HepG2 (cell line): ENCODE measurements at regions not wholly inside any gene's neighbourhood (a gene's known extent, or its start where the extent isn't known, plus 50 kb on each side); places are given as distances from the start of the nearest gene placed in this dataset.

Source experiments
- CEBPG ChIP-seq: IDR thresholded peaks from 2 replicates; pipeline ENCODE4 v1.6.1; 2016
- EZH2 ChIP-seq: conservative IDR thresholded peaks from 2 replicates; pipeline ENCODE4 v1.6.1; 2012; ENCODE audit warnings: mild to moderate bottlenecking, low read depth, low read length, moderate library complexity
- JUND ChIP-seq: sonication (generic); formaldehyde crosslinking; IDR thresholded peaks from 2 replicates; pipeline ENCODE4 v1.8.0; 2022; ENCODE audit warnings: mild to moderate bottlenecking, missing genetic modification reagents
- MAFK ChIP-seq, 2 experiments: IDR thresholded peaks in 1 of 2; conservative IDR thresholded peaks in 1 of 2; 2 replicates each; pipeline ENCODE4 v1.6.1; 2011; ENCODE audit warnings: improper control_type of control experiment in 2 of 2, low read length in 2 of 2
- MAZ ChIP-seq, 2 experiments: sonication (generic) in 1 of 2; formaldehyde crosslinking in 1 of 2; IDR thresholded peaks; 2 replicates each; pipeline versions ENCODE4 v1.5.0 to v1.6.1; 2012 to 2020; ENCODE audit warnings: low read depth in 2 of 2, mild to moderate bottlenecking in 2 of 2, borderline replicate concordance in 1 of 2, improper control_type of control experiment in 1 of 2, low read length in 1 of 2, missing genetic modification reagents in 1 of 2, moderate library complexity in 1 of 2
- NFRKB ChIP-seq: fragments of 450-650 bp; IDR thresholded peaks from 2 replicates; pipeline ENCODE4 v1.6.1; 2017
- SETDB1 ChIP-seq: sonication (generic); formaldehyde crosslinking; IDR thresholded peaks from 2 replicates; pipeline ENCODE4 v1.5.1; 2020; ENCODE audit warnings: missing genetic modification reagents, mild to moderate bottlenecking, borderline replicate concordance
- SMC3 ChIP-seq: IDR thresholded peaks from 2 replicates; pipeline ENCODE4 v1.6.1; 2011; ENCODE audit warnings: low read length, improper control_type of control experiment
- SP2 ChIP-seq: sonication (generic); formaldehyde crosslinking; IDR thresholded peaks from 2 replicates; pipeline ENCODE4 v1.5.1; 2020; ENCODE audit warnings: mild to moderate bottlenecking, missing genetic modification reagents
- ZNF232 ChIP-seq: sonication (generic); formaldehyde crosslinking; IDR thresholded peaks from 2 replicates; pipeline ENCODE4 v1.4.0; 2020; ENCODE audit warnings: missing genetic modification reagents, borderline replicate concordance
- TF ChIP-seq, protein P1 (sequence below): sonication (generic); formaldehyde crosslinking; IDR thresholded peaks from 2 replicates; pipeline ENCODE4 v1.5.0; 2020; ENCODE audit warnings: mild to moderate bottlenecking, missing genetic modification reagents, moderate library complexity
- TF ChIP-seq, protein P2 (sequence below): sonication (generic); formaldehyde crosslinking; IDR thresholded peaks from 2 replicates; pipeline ENCODE4 v1.5.1; 2020; ENCODE audit warnings: missing genetic modification reagents, mild to moderate bottlenecking, borderline replicate concordance
- TF ChIP-seq, protein P3 (sequence below): sonication (generic); formaldehyde crosslinking; IDR thresholded peaks from 2 replicates; pipeline ENCODE4 v1.8.0; 2022; ENCODE audit warnings: mild to moderate bottlenecking, missing genetic modification reagents; ENCODE audit not compliant: insufficient replicate concordance

DNA sequence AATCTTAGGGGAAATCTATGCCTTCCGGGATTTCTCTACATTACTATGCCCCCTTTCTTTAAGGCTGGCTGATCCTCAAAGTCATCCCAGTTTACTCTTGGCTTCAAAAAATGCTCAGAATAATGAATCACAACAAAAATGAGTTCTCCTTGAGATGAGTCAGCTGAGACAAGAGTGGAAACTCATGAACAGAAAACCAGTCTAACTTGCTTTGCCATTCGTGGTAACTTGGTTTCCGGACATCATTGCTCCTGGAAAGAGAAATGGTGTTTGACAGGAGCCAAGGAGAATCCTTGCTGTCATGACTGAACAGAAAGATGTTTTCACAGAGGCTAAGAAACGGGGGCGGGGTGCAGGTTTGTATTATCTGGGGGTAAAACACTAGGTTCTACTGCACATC, 435.6 kb upstream of the DYNLRB2 start:
- TF ChIP-seq SMC3, result no peak
- no peak for TF ChIP-seq ZNF232 (CRISPR knock-in tag)
- TF ChIP-seq, protein P1, sequence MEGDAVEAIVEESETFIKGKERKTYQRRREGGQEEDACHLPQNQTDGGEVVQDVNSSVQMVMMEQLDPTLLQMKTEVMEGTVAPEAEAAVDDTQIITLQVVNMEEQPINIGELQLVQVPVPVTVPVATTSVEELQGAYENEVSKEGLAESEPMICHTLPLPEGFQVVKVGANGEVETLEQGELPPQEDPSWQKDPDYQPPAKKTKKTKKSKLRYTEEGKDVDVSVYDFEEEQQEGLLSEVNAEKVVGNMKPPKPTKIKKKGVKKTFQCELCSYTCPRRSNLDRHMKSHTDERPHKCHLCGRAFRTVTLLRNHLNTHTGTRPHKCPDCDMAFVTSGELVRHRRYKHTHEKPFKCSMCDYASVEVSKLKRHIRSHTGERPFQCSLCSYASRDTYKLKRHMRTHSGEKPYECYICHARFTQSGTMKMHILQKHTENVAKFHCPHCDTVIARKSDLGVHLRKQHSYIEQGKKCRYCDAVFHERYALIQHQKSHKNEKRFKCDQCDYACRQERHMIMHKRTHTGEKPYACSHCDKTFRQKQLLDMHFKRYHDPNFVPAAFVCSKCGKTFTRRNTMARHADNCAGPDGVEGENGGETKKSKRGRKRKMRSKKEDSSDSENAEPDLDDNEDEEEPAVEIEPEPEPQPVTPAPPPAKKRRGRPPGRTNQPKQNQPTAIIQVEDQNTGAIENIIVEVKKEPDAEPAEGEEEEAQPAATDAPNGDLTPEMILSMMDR (CRISPR knock-in tag), result no peak
- TF ChIP-seq NFRKB, result no peak
- TF ChIP-seq JUND (CRISPR knock-in tag), result no peak
- no peak for TF ChIP-seq EZH2
- TF ChIP-seq SETDB1 (CRISPR knock-in tag), result no peak
- TF ChIP-seq CEBPG (CRISPR knock-in tag), result no peak
- TF ChIP-seq MAFK (conservative IDR thresholded peaks at IDR 0.05 in 1 of 2, IDR thresholded peaks at IDR 0.05 in 1 of 2; ENCODE audit: low read length in 2 of 2), result no peak
- no peak for TF ChIP-seq SP2 (CRISPR knock-in tag)
- no peak for TF ChIP-seq MAZ (IDR thresholded peaks at IDR 0.05; ENCODE audit: borderline replicate concordance, low read depth, low read length)
- TF ChIP-seq MAZ (CRISPR knock-in tag; IDR thresholded peaks at IDR 0.05; ENCODE audit: low read depth), result no peak
- TF ChIP-seq, protein P2, sequence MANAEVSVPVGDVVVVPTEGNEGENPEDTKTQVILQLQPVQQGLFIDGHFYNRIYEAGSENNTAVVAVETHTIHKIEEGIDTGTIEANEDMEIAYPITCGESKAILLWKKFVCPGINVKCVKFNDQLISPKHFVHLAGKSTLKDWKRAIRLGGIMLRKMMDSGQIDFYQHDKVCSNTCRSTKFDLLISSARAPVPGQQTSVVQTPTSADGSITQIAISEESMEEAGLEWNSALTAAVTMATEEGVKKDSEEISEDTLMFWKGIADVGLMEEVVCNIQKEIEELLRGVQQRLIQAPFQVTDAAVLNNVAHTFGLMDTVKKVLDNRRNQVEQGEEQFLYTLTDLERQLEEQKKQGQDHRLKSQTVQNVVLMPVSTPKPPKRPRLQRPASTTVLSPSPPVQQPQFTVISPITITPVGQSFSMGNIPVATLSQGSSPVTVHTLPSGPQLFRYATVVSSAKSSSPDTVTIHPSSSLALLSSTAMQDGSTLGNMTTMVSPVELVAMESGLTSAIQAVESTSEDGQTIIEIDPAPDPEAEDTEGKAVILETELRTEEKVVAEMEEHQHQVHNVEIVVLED (CRISPR knock-in tag), result no peak
- TF ChIP-seq, protein P3, sequence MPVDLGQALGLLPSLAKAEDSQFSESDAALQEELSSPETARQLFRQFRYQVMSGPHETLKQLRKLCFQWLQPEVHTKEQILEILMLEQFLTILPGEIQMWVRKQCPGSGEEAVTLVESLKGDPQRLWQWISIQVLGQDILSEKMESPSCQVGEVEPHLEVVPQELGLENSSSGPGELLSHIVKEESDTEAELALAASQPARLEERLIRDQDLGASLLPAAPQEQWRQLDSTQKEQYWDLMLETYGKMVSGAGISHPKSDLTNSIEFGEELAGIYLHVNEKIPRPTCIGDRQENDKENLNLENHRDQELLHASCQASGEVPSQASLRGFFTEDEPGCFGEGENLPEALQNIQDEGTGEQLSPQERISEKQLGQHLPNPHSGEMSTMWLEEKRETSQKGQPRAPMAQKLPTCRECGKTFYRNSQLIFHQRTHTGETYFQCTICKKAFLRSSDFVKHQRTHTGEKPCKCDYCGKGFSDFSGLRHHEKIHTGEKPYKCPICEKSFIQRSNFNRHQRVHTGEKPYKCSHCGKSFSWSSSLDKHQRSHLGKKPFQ, result no peak
